SKM-1 treated with dmso at 0.1 percent for 144 hours (cell line): ENCODE measurements at regions not wholly inside any gene's neighbourhood (a gene's known extent, or its start where the extent isn't known, plus 50 kb on each side); places are given as distances from the start of the nearest gene placed in this dataset.
"Not testable (repeated sequence)": the region's sequence is repeated elsewhere in the genome, so short reads cannot be mapped to it uniquely, and the experiment has no call there.

Experiments
- DNase-seq: peaks from one replicate; lab custom pipeline; 2025; ENCODE audit not compliant: unreplicated experiment; lab: John Stamatoyannopoulos, UW

GRCh38 chr5:50501491-50502228, 60.6 kb upstream of the EMB start:
- peak; percentile 65 for DNase-seq

GRCh38 chr5:50513028-50513457, 72.0 kb upstream of the EMB start:
- not testable (repeated sequence) for DNase-seq

GRCh38 chr5:50521060-50521459, 80.0 kb upstream of the EMB start:
- not testable (repeated sequence) for DNase-seq

GRCh38 chr5:50527514-50528060, 86.5 kb upstream of the EMB start:
- not testable (repeated sequence) for DNase-seq

GRCh38 chr5:50535393-50535792, 94.3 kb upstream of the EMB start:
- DNase-seq = no peak

- not testable (repeated sequence) for DNase-seq
Measured at GRCh38 chr5:50537534-50537933, 96.4 kb upstream of the EMB start.

- DNase-seq = peak; percentile 49
Measured at GRCh38 chr5:50547303-50547702, 106.2 kb upstream of the EMB start.

GRCh38 chr5:50550267-50550666, 109.2 kb upstream of the EMB start:
- no peak for DNase-seq

GRCh38 chr5:50550993-50551392, 109.9 kb upstream of the EMB start:
- no peak for DNase-seq

- no peak for DNase-seq
Measured at GRCh38 chr5:50553560-50553984, 112.5 kb upstream of the EMB start.

GRCh38 chr5:50558640-50559039, 107.8 kb upstream of the PARP8 start:
- not testable (repeated sequence) for DNase-seq

GRCh38 chr5:50559955-50560354, 106.5 kb upstream of the PARP8 start:
- DNase-seq = no peak

GRCh38 chr5:50562694-50563093, 103.7 kb upstream of the PARP8 start:
- DNase-seq = no peak

- no peak for DNase-seq
Measured at GRCh38 chr5:50564079-50564478, 102.4 kb upstream of the PARP8 start.

- no peak for DNase-seq
Measured at GRCh38 chr5:50564558-50564957, 101.9 kb upstream of the PARP8 start.

GRCh38 chr5:50574121-50574520, 92.3 kb upstream of the PARP8 start:
- no peak for DNase-seq

GRCh38 chr5:50575740-50576139, 90.7 kb upstream of the PARP8 start:
- DNase-seq = no peak

GRCh38 chr5:50576265-50576664, 90.2 kb upstream of the PARP8 start:
- DNase-seq = no peak

GRCh38 chr5:50576686-50577256, 89.7 kb upstream of the PARP8 start:
- DNase-seq = no peak

GRCh38 chr5:50580506-50580905, 85.9 kb upstream of the PARP8 start:
- no peak for DNase-seq

GRCh38 chr5:50581845-50582244, 84.6 kb upstream of the PARP8 start:
- not testable (repeated sequence) for DNase-seq

- no peak for DNase-seq
Measured at GRCh38 chr5:50582699-50583098, 83.7 kb upstream of the PARP8 start.
